H1 (cell line): ENCODE measurements at regions not wholly inside any gene's neighbourhood (a gene's known extent, or its start where the extent isn't known, plus 50 kb on each side); places are given as distances from the start of the nearest gene placed in this dataset.

Experiments
- CTCF ChIA-PET: fragments of 300-600 bp; sonication (Branson Sonifier 250); formaldehyde crosslinking; loops from one replicate; lab custom pipeline; 2021; ENCODE audit not compliant: partially characterized antibody; lab: Charles Lee
- POLR2A ChIA-PET: fragments of 300-600 bp; sonication (Branson Sonifier 250); formaldehyde crosslinking; loops from one replicate; lab custom pipeline; 2021; ENCODE audit warnings: inconsistent platforms; ENCODE audit not compliant: partially characterized antibody; lab: Charles Lee
- DNase-seq, 2 experiments: peaks; one replicate each; pipeline versions ENCODE4 v3.0.0 to v3.0.0-alpha.2; 2010 to 2022; ENCODE audit warnings: low spot score in 2 of 2, low read depth in 1 of 2, mixed read lengths in 1 of 2
- FAIRE-seq: peaks from 2 replicates; lab custom pipeline; 2011; peaks lifted over from hg19 to GRCh38; lab: Jason Lieb, UNC
- H2AFZ ChIP-seq: 2 replicates; pipeline ENCODE4 v1.8.1; 2012; ENCODE audit warnings: low read length, inconsistent platforms
- H2AK5ac ChIP-seq: 2 replicates; pipeline ENCODE4 v1.6.1; 2013; ENCODE audit warnings: low read depth, low read length
- H2BK120ac ChIP-seq: replicated peaks from 2 replicates; pipeline ENCODE3; 2013; ENCODE audit warnings: low read depth, low read length, inconsistent platforms
- H2BK12ac ChIP-seq: 2 replicates; pipeline ENCODE4 v1.6.1; 2013; ENCODE audit warnings: low read depth, low read length
- H2BK15ac ChIP-seq: 2 replicates; pipeline ENCODE4 v1.6.1; 2013; ENCODE audit warnings: low read length
- H2BK20ac ChIP-seq: 2 replicates; pipeline ENCODE4 v1.6.1; 2013; ENCODE audit warnings: low read length
- H2BK5ac ChIP-seq: 2 replicates; pipeline ENCODE4 v1.6.1; 2013; ENCODE audit warnings: low read depth, low read length
- H3K14ac ChIP-seq: 2 replicates; pipeline ENCODE4 v1.6.1; 2013; ENCODE audit warnings: inconsistent platforms; ENCODE audit not compliant: insufficient read length
- H3K18ac ChIP-seq: 2 replicates; pipeline ENCODE4 v1.6.1; 2013; ENCODE audit warnings: low read length; ENCODE audit errors: extremely low read depth
- H3K23ac ChIP-seq: 2 replicates; pipeline ENCODE4 v1.6.1; 2013; ENCODE audit warnings: inconsistent platforms; ENCODE audit not compliant: insufficient read length
- H3K23me2 ChIP-seq: 2 replicates; pipeline ENCODE4 v1.6.1; 2013; ENCODE audit warnings: low read depth, low read length
- H3K27ac ChIP-seq: 2 replicates; pipeline ENCODE4 v1.6.1; 2011; ENCODE audit warnings: low read depth, low read length, inconsistent platforms
- H3K27me3 ChIP-seq, 4 experiments: replicated peaks in 1 of 4; 1 replicate in 1 of 4; 2 replicates in 3 of 4; pipeline versions ENCODE4 v1.6.1 to v1.8.1; 2011 to 2013; ENCODE audit warnings: low read length in 3 of 4, mild to moderate bottlenecking in 3 of 4, inconsistent platforms in 2 of 4, mixed read lengths in 2 of 4, moderate library complexity in 1 of 4; ENCODE audit not compliant: control insufficient read depth in 3 of 4, insufficient read depth in 3 of 4; ENCODE audit errors: extremely low read depth in 1 of 4
- H3K36me3 ChIP-seq, 4 experiments: 2 replicates each; pipeline versions ENCODE4 v1.6.1 to v1.8.1; 2011 to 2013; ENCODE audit warnings: mild to moderate bottlenecking in 4 of 4, low read length in 3 of 4, moderate library complexity in 2 of 4, control low read depth in 1 of 4, inconsistent platforms in 1 of 4; ENCODE audit not compliant: insufficient read depth in 4 of 4, control insufficient read depth in 2 of 4
- H3K4ac ChIP-seq: replicated peaks from 2 replicates; pipeline ENCODE3; 2013; ENCODE audit warnings: low read length, low read depth, mixed read lengths, inconsistent platforms; ENCODE audit not compliant: insufficient read length
- H3K4me1 ChIP-seq, 4 experiments: replicated peaks in 1 of 4; 1 replicate in 1 of 4; 2 replicates in 3 of 4; pipeline versions ENCODE4 v1.6.1 to v1.8.1; 2011 to 2013; ENCODE audit warnings: low read length in 3 of 4, inconsistent platforms in 2 of 4, mixed read lengths in 1 of 4; ENCODE audit not compliant: insufficient read depth in 4 of 4, control insufficient read depth in 3 of 4
- H3K4me2 ChIP-seq, 2 experiments: 2 replicates each; pipeline versions ENCODE4 v1.6.1 to v1.8.1; 2011 to 2013; ENCODE audit warnings: low read depth in 2 of 2, low read length in 2 of 2, control low read depth in 1 of 2, inconsistent platforms in 1 of 2, mild to moderate bottlenecking in 1 of 2; ENCODE audit not compliant: insufficient read depth in 1 of 2
- H3K4me3 ChIP-seq, 4 experiments: fragments of 200-600, 300-600 bp in 1 of 4; sonication (generic), shearing (Covaris generic), sonication (Bioruptor Twin) in 1 of 4; 2 replicates each; pipeline versions ENCODE4 v1.5.1 to v1.8.1; 2011 to 2016; ENCODE audit warnings: low read length in 4 of 4, low read depth in 3 of 4, control low read depth in 2 of 4, inconsistent platforms in 2 of 4, mild to moderate bottlenecking in 2 of 4, mixed read lengths in 1 of 4, moderate library complexity in 1 of 4; ENCODE audit not compliant: insufficient read depth in 2 of 4; ENCODE audit errors: extremely low read depth in 1 of 4
- H3K56ac ChIP-seq: replicated peaks from 2 replicates; pipeline ENCODE3; 2013; ENCODE audit warnings: low read depth, mild to moderate bottlenecking, mixed read lengths, low read length, inconsistent platforms; ENCODE audit not compliant: insufficient read length
- H3K79me1 ChIP-seq: 2 replicates; pipeline ENCODE4 v1.6.1; 2013; ENCODE audit warnings: low read depth, low read length, control low read depth
- H3K79me2 ChIP-seq, 2 experiments: 2 replicates each; pipeline versions ENCODE4 v1.6.1 to v1.8.1; 2012 to 2013; ENCODE audit warnings: low read length in 2 of 2, mild to moderate bottlenecking in 2 of 2, inconsistent platforms in 1 of 2; ENCODE audit not compliant: insufficient read depth in 2 of 2, control insufficient read depth in 1 of 2
- H3K9ac ChIP-seq, 4 experiments: replicated peaks in 1 of 4; 1 replicate in 1 of 4; 2 replicates in 3 of 4; pipeline versions ENCODE4 v1.6.1 to v1.8.1; 2011 to 2013; ENCODE audit warnings: low read depth in 3 of 4, low read length in 3 of 4, control low read depth in 2 of 4, mild to moderate bottlenecking in 2 of 4, moderate library complexity in 2 of 4, inconsistent platforms in 1 of 4; ENCODE audit errors: extremely low read depth in 1 of 4
- H3K9me3 ChIP-seq, 2 experiments: 2 replicates each; pipeline versions ENCODE4 v1.6.1 to v1.8.1; 2012 to 2013; ENCODE audit warnings: mild to moderate bottlenecking in 2 of 2, moderate library complexity in 2 of 2, control low read depth in 1 of 2, inconsistent platforms in 1 of 2, low read depth in 1 of 2, low read length in 1 of 2, mixed read lengths in 1 of 2; ENCODE audit not compliant: insufficient read depth in 2 of 2
- H4K20me1 ChIP-seq, 2 experiments: replicated peaks in 1 of 2; 2 replicates each; pipeline versions ENCODE3 to v1.8.1; 2011 to 2013; ENCODE audit warnings: inconsistent platforms in 2 of 2, low read length in 2 of 2, mild to moderate bottlenecking in 1 of 2; ENCODE audit not compliant: insufficient read depth in 2 of 2, control insufficient read depth in 1 of 2
- H4K5ac ChIP-seq: 2 replicates; pipeline ENCODE4 v1.6.1; 2013; ENCODE audit warnings: low read length, low read depth, mixed read lengths, inconsistent platforms; ENCODE audit not compliant: insufficient read length
- H4K8ac ChIP-seq: 2 replicates; pipeline ENCODE4 v1.8.0; 2013; ENCODE audit warnings: mild to moderate bottlenecking, moderate library complexity, low read length, inconsistent platforms; ENCODE audit not compliant: insufficient read depth; ENCODE audit errors: extremely low read depth
- H4K91ac ChIP-seq: replicated peaks from 2 replicates; pipeline ENCODE3; 2013; ENCODE audit warnings: low read length, mixed read lengths, inconsistent platforms; ENCODE audit not compliant: insufficient read length
- BRCA1 ChIP-seq: IDR thresholded peaks from 2 replicates; pipeline ENCODE4 v1.6.1; 2012; ENCODE audit warnings: low read depth, low read length, improper control_type of control experiment
- CHD1 ChIP-seq: IDR thresholded peaks from 2 replicates; pipeline ENCODE4 v1.6.1; 2012; ENCODE audit warnings: low read depth, low read length, improper control_type of control experiment
- CHD2 ChIP-seq: IDR thresholded peaks from 2 replicates; pipeline ENCODE4 v1.6.1; 2012; ENCODE audit warnings: low read length, improper control_type of control experiment
- CTBP2 ChIP-seq: IDR thresholded peaks from 2 replicates; pipeline ENCODE4 v1.7.0; 2011; ENCODE audit warnings: borderline replicate concordance, mild to moderate bottlenecking, moderate library complexity, mixed read lengths, low read length; ENCODE audit not compliant: insufficient read depth, insufficient read length
- E2F6 ChIP-seq: IDR thresholded peaks from 2 replicates; pipeline ENCODE4 v1.6.1; 2012; ENCODE audit warnings: inconsistent platforms
- HDAC2 ChIP-seq, 2 experiments: fragments of 300-600 bp in 1 of 2; sonication (generic) in 1 of 2; IDR thresholded peaks; 2 replicates each; pipeline ENCODE4 v1.6.1; 2011 to 2012; ENCODE audit warnings: low read depth in 2 of 2, low read length in 2 of 2, mild to moderate bottlenecking in 2 of 2, moderate library complexity in 2 of 2, borderline replicate concordance in 1 of 2, inconsistent platforms in 1 of 2
- JUN ChIP-seq: IDR thresholded peaks from 2 replicates; pipeline ENCODE4 v1.6.1; 2011; ENCODE audit warnings: low read depth, mild to moderate bottlenecking, improper control_type of control experiment, low read length
- MAFK ChIP-seq: IDR thresholded peaks from 2 replicates; pipeline ENCODE4 v1.6.1; 2012; ENCODE audit warnings: low read depth, mild to moderate bottlenecking, improper control_type of control experiment, low read length
- PHF8 ChIP-seq: fragments of 200-600 bp; sonication (generic); conservative IDR thresholded peaks from 2 replicates; pipeline ENCODE4 v1.7.1; 2012; ENCODE audit warnings: low read depth, mild to moderate bottlenecking, inconsistent platforms, low read length, moderate library complexity
- SAP30 ChIP-seq: fragments of 300-600 bp; sonication (generic); IDR thresholded peaks from 2 replicates; pipeline ENCODE4 v1.7.1; 2012; ENCODE audit warnings: low read length, moderate library complexity, mild to moderate bottlenecking, inconsistent platforms; ENCODE audit not compliant: insufficient read depth, insufficient replicate concordance
- SIN3A ChIP-seq, 2 experiments: IDR thresholded peaks in 1 of 2; conservative IDR thresholded peaks in 1 of 2; 2 replicates each; pipeline ENCODE4 v1.6.1; 2011 to 2012; ENCODE audit warnings: low read length in 2 of 2, improper control_type of control experiment in 1 of 2, low read depth in 1 of 2, mild to moderate bottlenecking in 1 of 2
- TBP ChIP-seq: IDR thresholded peaks from 2 replicates; pipeline ENCODE4 v1.6.1; 2011; ENCODE audit warnings: low read depth, low read length, improper control_type of control experiment
- TCF12 ChIP-seq: IDR thresholded peaks from 2 replicates; pipeline ENCODE4 v1.6.1; 2011; ENCODE audit warnings: low read depth, mild to moderate bottlenecking, low read length
- TEAD4 ChIP-seq: IDR thresholded peaks from 2 replicates; pipeline ENCODE4 v1.6.1; 2012; ENCODE audit warnings: low read depth, low read length, inconsistent platforms, mixed read lengths
- WGBS, 2 experiments: shearing (Covaris generic) in 1 of 2; methylation state at CpG; one replicate each; pipeline versions ENCODE4 v1.1.6 to v1.1.7; 2013 to 2015; ENCODE audit warnings: low lambda C conversion rate in 2 of 2, mixed read lengths in 2 of 2, inconsistent platforms in 1 of 2, low coverage in 1 of 2, missing lambda C conversion rate in 1 of 2; ENCODE audit not compliant: insufficient replicate concordance in 2 of 2, insufficient coverage in 1 of 2, insufficient read length in 1 of 2; ENCODE audit errors: extremely low coverage in 1 of 2, missing lambda C conversion rate in 1 of 2; 5-methylcytosine and 5-hydroxymethylcytosine counted together

DNA sequence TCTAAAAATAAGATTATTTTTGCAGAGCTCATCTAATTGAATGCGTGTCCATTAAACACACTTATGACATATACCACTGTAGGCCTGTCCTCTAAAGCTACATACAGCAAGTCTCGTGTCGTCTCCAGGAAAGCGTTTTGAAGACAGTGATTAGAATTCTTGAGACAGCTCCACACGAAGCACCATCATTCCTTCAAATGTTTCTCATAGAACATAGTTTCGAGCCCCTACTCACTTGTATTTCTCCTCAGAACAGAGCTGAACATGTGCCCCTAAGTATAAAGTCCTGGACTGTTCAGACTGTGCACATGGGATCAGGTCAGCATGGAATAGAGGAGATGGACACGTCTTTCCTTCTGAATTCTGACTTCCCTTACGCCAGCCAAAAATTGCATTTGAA lies 64.5 kb upstream of the HMGA2 start:
- Histone ChIP-seq H3K79me1 (no peaks in the 10 kb centered on the region), H3K23ac (no peak overlapping the region), H3K79me2 (no peaks in the 10 kb centered on the region), H3K4ac (peak overlapping the region; percentile 46), H3K9ac (no peak overlapping the region), H3K9me3 (no peaks in the 10 kb centered on the region), H3K56ac (no peak overlapping the region), H4K20me1 (no peaks in the 10 kb centered on the region), H3K27ac (no peak overlapping the region), H2BK15ac (no peak overlapping the region), H3K36me3 (no peaks in the 10 kb centered on the region), H2AK5ac (no peak overlapping the region), H2AFZ (no peak overlapping the region), H3K4me3 (no peak overlapping the region), H2BK20ac (no peak overlapping the region), H4K5ac (no peak overlapping the region), H3K14ac (no peak overlapping the region), H4K91ac (no peak overlapping the region), H3K18ac (no peak overlapping the region), H3K23me2 (no peaks in the 10 kb centered on the region), H4K8ac (no peak overlapping the region), H2BK120ac (no peak overlapping the region), H3K27me3 (no peaks in the 10 kb centered on the region), H3K4me1 (peaks cover 0 to 7% (median 4%) of the 10 kb centered on the region in 4 experiments; a peak in 4 of 7 replicates), H3K4me2 (no peak overlapping the region), H2BK12ac (peak overlapping the region; percentile 55; the same call in 1 of the 2 replicates), H2BK5ac (no peak overlapping the region)
- POLR2A ChIA-PET = interaction anchor here (1.2 to 1.8 kb wide), 2 partner anchors 17 to 18 kb away, joined by 4 to 5 read pairs; no protein-coding TSS in a partner anchor
- no peak for FAIRE-seq
- CTCF ChIA-PET = interaction anchor here (0.7 to 1.3 kb wide), 3 partner anchors 11 to 17 kb away, joined by 4 read pairs; no protein-coding TSS in a partner anchor
- DNase-seq = no peak
- 87% methylated on average over 8 of the region's 8 CpGs; no CpG with 5 or more reads in 1 of the 2 experiments for whole genome bisulfite sequencing, 2 experiments
- TF ChIP-seq CHD2 = no peak
- no peak for TF ChIP-seq JUN
- TF ChIP-seq BRCA1 = no peak
- no peak for TF ChIP-seq PHF8
- TF ChIP-seq TEAD4 = no peak
- no peak for TF ChIP-seq E2F6
- no peak for TF ChIP-seq TBP
- no peak for TF ChIP-seq TCF12
- no peak for TF ChIP-seq CTBP2
- no peak for TF ChIP-seq CHD1
- no peak for TF ChIP-seq SAP30
- no peak for TF ChIP-seq SIN3A (conservative IDR thresholded peaks at IDR 0.05 in 1 of 2, IDR thresholded peaks at IDR 0.05 in 1 of 2; ENCODE audit: low read depth in 1 of 2, low read length in 2 of 2)
- no peak for TF ChIP-seq HDAC2 (IDR thresholded peaks at IDR 0.05; ENCODE audit: borderline replicate concordance in 1 of 2, low read depth in 2 of 2, low read length in 2 of 2)
- TF ChIP-seq MAFK = no peak
